HepG2 (cell line): ENCODE measurements at regions not wholly inside any gene's neighbourhood (a gene's known extent, or its start where the extent isn't known, plus 50 kb on each side); places are given as distances from the start of the nearest gene placed in this dataset.

ENCODE experiments used
- ATF5 ChIP-seq: sonication (generic); formaldehyde crosslinking; IDR thresholded peaks from 2 replicates; pipeline ENCODE4 v1.4.0; 2020; ENCODE audit warnings: mild to moderate bottlenecking, low read depth, missing genetic modification reagents
- GATAD1 ChIP-seq: IDR thresholded peaks from 2 replicates; pipeline ENCODE4 v1.6.1; 2016; ENCODE audit warnings: missing genetic modification reagents, missing compliant biosample characterization
- GPN1 ChIP-seq: sonication (generic); formaldehyde crosslinking; IDR thresholded peaks from 2 replicates; pipeline ENCODE4 v1.5.1; 2020; ENCODE audit warnings: missing genetic modification reagents, borderline replicate concordance
- HNRNPL ChIP-seq: fragments of 200-400 bp; formaldehyde crosslinking; IDR thresholded peaks from 2 replicates; pipeline ENCODE4 v1.6.1; 2017; ENCODE audit warnings: mild to moderate bottlenecking, low read depth, low read length
- MATR3 ChIP-seq: sonication (generic); formaldehyde crosslinking; IDR thresholded peaks from 2 replicates; pipeline ENCODE4 v1.4.0; 2020; ENCODE audit warnings: missing genetic modification reagents
- MAX ChIP-seq: IDR thresholded peaks from 2 replicates; pipeline ENCODE4 v1.6.1; 2012; ENCODE audit warnings: inconsistent platforms
- NAIF1 ChIP-seq: sonication (generic); formaldehyde crosslinking; IDR thresholded peaks from 2 replicates; pipeline ENCODE4 v1.5.0; 2020; ENCODE audit warnings: mild to moderate bottlenecking, missing genetic modification reagents, borderline replicate concordance
- PLSCR1 ChIP-seq: sonication (generic); formaldehyde crosslinking; IDR thresholded peaks from 2 replicates; pipeline ENCODE4 v1.5.0; 2020; ENCODE audit warnings: missing genetic modification reagents, mild to moderate bottlenecking, borderline replicate concordance
- RFX1 ChIP-seq: fragments of 450-650 bp; IDR thresholded peaks from 2 replicates; pipeline ENCODE4 v1.6.1; 2017
- USF2 ChIP-seq, 2 experiments: sonication (generic) in 1 of 2; formaldehyde crosslinking in 1 of 2; IDR thresholded peaks; 2 replicates each; pipeline versions ENCODE4 v1.5.1 to v1.6.1; 2011 to 2020; ENCODE audit warnings: borderline replicate concordance in 1 of 2, low read depth in 1 of 2, low read length in 1 of 2, mild to moderate bottlenecking in 1 of 2, missing genetic modification reagents in 1 of 2, moderate library complexity in 1 of 2
- WIZ ChIP-seq: sonication (generic); formaldehyde crosslinking; IDR thresholded peaks from 2 replicates; pipeline ENCODE4 v1.5.1; 2020; ENCODE audit warnings: mild to moderate bottlenecking, missing genetic modification reagents
- ZHX1 ChIP-seq: sonication (generic); formaldehyde crosslinking; IDR thresholded peaks from 2 replicates; pipeline ENCODE4 v1.8.1; 2022; ENCODE audit warnings: low read depth, mild to moderate bottlenecking, missing genetic modification reagents
- ZNF10 ChIP-seq: sonication (generic); formaldehyde crosslinking; IDR thresholded peaks from 2 replicates; pipeline ENCODE4 v1.4.0; 2020; ENCODE audit warnings: mild to moderate bottlenecking, low read depth, missing genetic modification reagents, borderline replicate concordance
- ZNF260 ChIP-seq: sonication (generic); formaldehyde crosslinking; IDR thresholded peaks from 2 replicates; pipeline ENCODE4 v1.4.0; 2020; ENCODE audit warnings: missing genetic modification reagents, low read depth, mild to moderate bottlenecking, borderline replicate concordance
- ZNF33B ChIP-seq: sonication (generic); formaldehyde crosslinking; IDR thresholded peaks from 2 replicates; pipeline ENCODE4 v1.5.1; 2020; ENCODE audit warnings: mild to moderate bottlenecking, missing genetic modification reagents
- ZNF503 ChIP-seq: sonication (generic); formaldehyde crosslinking; IDR thresholded peaks from 2 replicates; pipeline ENCODE4 v1.4.0; 2020; ENCODE audit warnings: missing genetic modification reagents
- ZNF576 ChIP-seq: sonication (generic); formaldehyde crosslinking; IDR thresholded peaks from 2 replicates; pipeline ENCODE4 v1.4.0; 2020; ENCODE audit warnings: mild to moderate bottlenecking, missing genetic modification reagents
- ZNF766 ChIP-seq: sonication (generic); formaldehyde crosslinking; IDR thresholded peaks from 2 replicates; pipeline ENCODE4 v1.5.0; 2020; ENCODE audit warnings: missing genetic modification reagents, borderline replicate concordance
- ZSCAN31 ChIP-seq: sonication (generic); formaldehyde crosslinking; IDR thresholded peaks from 2 replicates; pipeline ENCODE4 v1.5.0; 2020; ENCODE audit warnings: low read depth, mild to moderate bottlenecking, missing genetic modification reagents

GRCh38 chr10:28939281-28940157 lies 262.2 kb downstream of the BAMBI start (continued):
- TF ChIP-seq ZHX1 (CRISPR knock-in tag) (no peak), PLSCR1 (no peak), ZNF503 (CRISPR knock-in tag) (peak; percentile 95), ZNF766 (0 out of 2 replicates have a peak, but pooled peaks have one; percentile 55), ZNF260 (CRISPR knock-in tag) (no peak), MATR3 (CRISPR knock-in tag) (no peak), ZNF10 (CRISPR knock-in tag) (no peak), ATF5 (peak; percentile 71; the same call in 1 of the 2 replicates), ZSCAN31 (CRISPR knock-in tag) (no peak; the same call in 1 of the 2 replicates), NAIF1 (CRISPR knock-in tag) (peak; percentile 78; the same call in 1 of the 2 replicates), HNRNPL (no peak), MAX (0 out of 2 replicates have a peak, but pooled peaks have one; percentile 22), WIZ (no peak), ZNF576 (CRISPR knock-in tag) (peak; percentile 57; the same call in 1 of the 2 replicates), GATAD1 (CRISPR knock-in tag) (peak; percentile 51; the same call in 1 of the 2 replicates), ZNF33B (peak; percentile 82; the same call in 1 of the 2 replicates), RFX1 (peak; percentile 96), USF2 (IDR thresholded peaks at IDR 0.05; ENCODE audit: low read depth, low read length) (no peak), USF2 (CRISPR knock-in tag; IDR thresholded peaks at IDR 0.05; ENCODE audit: borderline replicate concordance) (no peak), GPN1 (CRISPR knock-in tag) (no peak)
